Hematopoietic multipotent progenitor cell treated with erythropoietin and hydrocortisone succinate and interleukin-3 and kit ligand, for 8 days (in vitro differentiated cells): ENCODE measurements at regions not wholly inside any gene's neighbourhood (a gene's known extent, or its start where the extent isn't known, plus 50 kb on each side); places are given as distances from the start of the nearest gene placed in this dataset.
A peak's percentile ranks its signal among the peaks of the same experiment; 100 is the strongest.
"Not testable (repeated sequence)": the region's sequence is repeated elsewhere in the genome, so short reads cannot be mapped to it uniquely, and the experiment has no call there.

Source experiments
- DNase-seq: peaks from one replicate; pipeline ENCODE4 v3.0.0-alpha.2; 2015

GRCh38 chr7:125089171-125089570 lies 159.5 kb upstream of the POT1 start:
- DNase-seq = no peak

- no peak for DNase-seq
Observed at GRCh38 chr7:125088555-125088954, 158.9 kb upstream of the POT1 start.

DNA sequence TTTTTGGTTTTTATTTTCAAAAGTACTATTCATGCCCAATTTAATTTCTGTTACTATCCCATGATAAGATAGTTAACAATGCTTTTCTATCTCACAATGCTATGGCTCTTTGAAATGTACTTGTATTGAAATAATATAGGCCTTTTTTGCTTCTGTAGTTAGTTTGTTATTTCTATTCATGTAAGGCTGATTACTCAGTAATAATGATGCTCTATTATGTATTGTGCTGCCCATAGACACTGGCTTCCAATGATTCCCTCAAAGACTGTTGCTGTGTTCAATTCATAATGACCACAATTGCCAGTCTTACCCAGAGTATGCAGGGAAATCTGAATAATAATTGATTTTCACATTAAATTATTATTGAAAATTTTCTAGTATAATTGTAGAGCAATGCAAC lies 155.5 kb upstream of the POT1 start:
- DNase-seq = no peak

DNA sequence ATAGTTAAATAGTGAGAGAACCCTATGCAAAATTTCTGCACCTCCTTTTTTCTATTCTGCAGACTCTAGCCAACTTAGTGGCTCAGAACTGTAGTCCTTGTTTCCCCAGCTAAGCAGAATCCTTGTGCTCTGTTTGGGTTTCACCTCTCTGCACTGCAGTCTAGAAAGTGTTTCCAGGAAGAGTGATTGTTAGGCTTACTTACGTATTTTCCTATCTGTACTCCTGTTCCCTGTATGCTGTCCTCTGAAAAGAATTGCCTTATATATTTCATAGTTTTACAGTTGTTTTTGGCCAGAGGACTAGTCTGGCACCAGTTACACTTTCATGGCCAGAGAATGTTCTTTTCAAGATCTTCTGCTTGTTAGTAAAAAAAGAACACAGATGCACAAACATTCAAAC lies 154.6 kb upstream of the POT1 start:
- DNase-seq = no peak

DNA sequence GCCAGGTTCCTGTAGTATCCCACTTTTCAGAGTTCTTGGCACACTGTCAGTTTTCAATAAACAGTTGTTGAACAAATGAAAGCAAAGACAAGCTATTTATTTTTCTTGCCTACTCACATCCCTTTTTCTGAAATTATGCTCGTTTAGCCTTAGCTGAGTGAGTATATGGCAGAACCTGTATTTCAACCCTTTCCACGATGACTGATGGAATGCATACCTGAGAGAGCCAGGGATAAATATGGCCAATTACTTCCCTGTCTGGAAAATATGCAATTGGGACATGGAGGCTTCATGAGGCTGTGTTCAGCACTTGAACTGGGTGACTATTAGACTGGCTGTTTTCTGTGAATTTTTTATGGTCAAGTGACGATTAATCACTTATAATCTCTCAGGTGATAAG lies 144.5 kb upstream of the POT1 start:
- DNase-seq = no peak

- DNase-seq = no peak
Observed at GRCh38 chr7:125065546-125065945, 135.9 kb upstream of the POT1 start.

DNA sequence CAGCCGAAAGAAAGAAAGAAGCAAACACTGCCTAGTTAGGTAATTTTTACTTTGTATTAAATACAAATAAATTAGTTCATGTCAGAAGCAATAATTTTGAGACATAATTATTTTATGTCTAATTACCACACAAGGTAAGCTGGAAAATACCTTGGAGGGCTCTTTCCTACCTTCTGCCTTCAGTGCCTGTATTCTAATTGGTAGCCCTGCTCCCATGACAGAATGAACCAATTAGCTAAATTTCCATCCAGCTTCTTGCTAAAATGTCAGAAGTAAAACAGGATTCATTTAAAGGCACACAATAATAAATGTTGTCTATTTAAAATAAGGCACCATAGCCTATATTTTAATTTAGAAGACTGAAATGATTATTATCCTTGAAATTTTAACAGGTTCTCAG lies 135.4 kb upstream of the POT1 start:
- DNase-seq = no peak

DNA sequence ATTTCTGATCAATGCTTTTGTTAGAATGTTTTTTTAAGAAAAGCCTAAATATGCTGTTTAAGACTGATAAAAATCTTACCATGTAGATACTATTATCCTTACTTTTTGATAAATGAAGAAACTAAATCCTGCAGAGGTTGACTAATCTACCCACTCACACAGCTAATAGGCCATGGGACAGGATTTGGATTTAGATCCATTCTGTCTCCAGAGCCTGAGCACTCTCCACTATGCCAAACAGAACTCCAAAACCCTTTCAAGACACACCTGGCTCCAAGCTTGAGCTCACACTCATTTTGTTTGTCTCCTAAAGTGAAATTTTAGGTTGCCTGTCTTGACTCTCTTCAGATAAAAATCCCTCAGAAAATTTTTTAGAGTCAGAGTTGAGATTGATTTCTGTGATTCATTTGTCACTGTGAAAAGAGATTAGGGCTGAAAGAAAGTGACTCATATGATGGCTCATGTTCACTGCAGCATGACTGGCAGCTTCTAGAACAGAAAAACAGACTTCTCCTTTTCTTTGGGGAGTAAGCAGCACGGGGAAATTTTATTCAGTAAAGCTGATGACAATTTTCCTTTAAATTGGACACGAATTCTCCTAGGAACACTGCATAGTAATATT lies 132.3 kb upstream of the POT1 start:
- peak; percentile 11 for DNase-seq

DNA sequence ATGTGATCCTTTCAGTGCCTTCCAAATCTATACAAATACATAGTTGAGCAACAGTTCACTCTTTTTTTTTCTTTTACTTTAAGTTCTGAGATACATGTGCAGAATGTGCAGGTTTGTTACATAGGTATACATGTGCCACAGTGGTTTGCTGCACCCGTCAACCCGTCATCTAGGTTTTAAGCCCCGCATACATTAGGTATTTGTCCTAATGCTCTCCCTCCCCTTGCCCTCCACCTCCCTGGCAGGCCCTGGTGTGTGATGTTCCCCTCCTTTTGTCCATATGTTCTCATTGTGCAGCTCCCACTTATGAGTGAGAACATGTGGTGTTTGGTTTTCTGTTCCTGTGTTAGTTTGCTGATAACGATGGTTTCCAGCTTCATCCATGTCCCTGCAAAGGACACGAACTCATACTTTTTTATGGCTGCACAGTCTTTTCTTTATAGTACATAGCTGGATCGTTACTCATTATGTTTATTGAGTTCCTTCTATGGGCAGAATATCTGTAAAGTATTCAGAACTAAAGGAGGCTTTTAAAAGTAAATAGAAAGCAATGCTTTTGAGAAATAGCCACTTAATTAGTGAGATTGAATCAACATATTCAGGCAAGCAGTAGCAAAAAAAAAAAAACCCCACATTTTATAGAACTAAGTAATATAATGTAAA lies 131.6 kb upstream of the POT1 start:
- not testable (repeated sequence) for DNase-seq

DNA sequence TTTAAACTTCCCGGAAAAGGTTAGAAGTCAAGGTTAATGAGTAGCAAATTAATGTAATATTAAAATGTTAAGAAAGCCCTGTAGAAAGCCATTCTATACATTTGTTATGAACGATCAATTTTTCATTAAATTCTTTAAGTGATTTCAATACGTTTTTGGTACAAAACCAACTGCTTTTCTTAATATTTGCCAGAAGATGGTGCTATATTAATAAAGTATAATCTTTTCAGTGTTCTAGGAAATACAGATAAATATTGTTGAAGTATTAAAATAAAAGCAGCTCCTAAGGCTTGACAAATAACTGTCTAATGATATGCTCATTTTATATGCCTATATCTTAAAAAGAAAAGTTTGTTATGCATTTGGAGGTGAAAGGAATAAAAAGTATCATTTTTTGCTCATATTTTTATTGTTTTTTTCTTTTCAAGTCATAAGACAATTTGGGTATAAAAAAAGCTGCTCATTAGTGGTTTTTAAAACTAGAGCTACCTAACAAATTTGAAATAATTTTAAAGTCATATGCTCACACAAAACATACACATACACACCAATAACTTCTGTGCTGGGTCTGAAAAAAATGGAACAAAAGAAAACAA lies 130.3 kb upstream of the POT1 start:
- DNase-seq = peak; percentile 5

- no peak for DNase-seq
Observed at GRCh38 chr7:125057963-125058362, 128.3 kb upstream of the POT1 start.

DNA sequence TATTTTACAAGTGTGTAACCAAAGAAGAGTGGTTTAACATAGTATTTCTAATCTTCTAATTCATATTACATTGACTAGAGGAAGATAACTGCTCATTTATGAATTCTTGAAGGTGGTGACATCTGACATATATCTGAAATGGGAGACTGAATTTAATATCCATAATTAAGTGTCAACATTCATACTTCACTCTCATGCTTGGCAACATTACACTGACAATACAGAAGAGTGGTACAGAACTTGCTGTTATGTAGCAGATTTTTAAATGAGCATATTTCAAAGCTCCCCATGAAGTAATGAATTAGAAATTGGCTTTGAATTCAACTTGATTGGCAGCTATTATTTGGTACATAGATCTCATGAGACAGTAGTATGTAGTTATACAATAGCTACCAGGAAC lies 125.8 kb upstream of the POT1 start:
- no peak for DNase-seq

DNA sequence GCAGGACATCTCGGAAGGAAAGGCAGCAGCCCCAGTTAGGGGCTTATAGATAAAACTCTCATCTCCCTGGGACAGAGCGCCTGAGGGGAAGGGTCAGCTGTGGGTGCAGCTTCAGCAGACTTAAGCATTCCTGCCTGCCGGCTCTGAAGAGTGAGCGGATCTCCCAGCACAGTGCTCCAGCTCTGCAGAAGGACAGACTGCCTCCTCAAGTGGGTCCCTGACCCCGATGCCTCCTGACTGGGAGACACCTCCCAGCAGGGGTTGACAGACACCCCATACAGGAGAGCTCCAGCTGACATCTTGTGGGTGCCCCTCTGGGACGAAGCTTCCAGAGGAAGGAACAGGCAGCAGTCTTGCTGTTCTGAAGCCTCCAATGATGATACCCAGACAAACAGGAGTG lies 117.1 kb upstream of the POT1 start:
- no peak for DNase-seq

- no peak for DNase-seq
Observed at GRCh38 chr7:125033506-125033905, 103.9 kb upstream of the POT1 start.

GRCh38 chr7:125032943-125033342 lies 103.3 kb upstream of the POT1 start:
- DNase-seq = no peak

DNA sequence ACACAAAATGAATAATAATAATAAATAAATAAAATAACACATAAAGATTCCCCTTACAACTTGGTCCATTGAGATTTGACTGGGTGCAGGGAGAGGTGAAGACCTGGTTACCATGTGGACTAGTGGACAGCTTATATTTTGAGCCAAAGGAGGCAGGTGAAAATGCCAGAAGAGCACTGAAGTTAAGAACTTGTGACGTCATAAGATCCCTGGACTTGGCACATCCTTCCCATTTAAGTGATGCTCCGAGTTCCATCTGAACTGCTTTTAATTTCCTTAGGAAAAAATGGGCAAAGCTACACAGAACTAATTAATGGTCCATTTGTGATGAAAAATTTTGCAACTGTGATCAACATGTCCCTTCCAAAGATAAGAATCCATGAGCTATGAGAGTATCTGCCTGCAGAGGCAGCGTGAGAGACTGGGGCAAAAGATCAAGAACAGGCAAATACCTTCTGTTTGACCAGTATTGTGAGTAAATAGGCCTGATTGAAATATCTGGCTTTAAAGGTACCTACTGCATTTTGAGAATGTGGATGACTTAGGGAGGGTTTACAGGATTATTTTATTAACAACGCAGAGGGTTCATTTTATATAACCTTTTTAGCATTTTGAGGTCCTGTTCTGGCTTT lies 101.2 kb upstream of the POT1 start:
- no peak for DNase-seq

DNA sequence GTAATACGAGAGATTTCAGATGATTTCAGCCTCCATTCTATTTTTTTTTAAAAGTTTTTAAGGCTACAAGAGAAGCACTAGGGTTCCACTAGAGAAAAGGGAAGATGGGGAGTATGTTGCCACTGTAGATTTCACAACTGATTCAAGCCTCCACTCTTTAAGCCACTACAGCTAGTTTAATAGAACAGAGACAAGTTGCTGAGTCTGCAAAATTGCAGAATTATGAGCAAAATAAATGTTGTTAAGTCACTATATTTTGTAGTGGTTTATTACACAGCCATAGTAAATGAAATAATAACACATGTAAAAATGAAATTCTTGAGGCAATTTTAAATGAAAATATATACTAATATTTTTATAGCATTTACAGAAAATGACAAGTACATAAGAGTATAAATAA lies 96.0 kb upstream of the POT1 start:
- no peak for DNase-seq

GRCh38 chr7:125020801-125021200 lies 91.2 kb upstream of the POT1 start:
- DNase-seq = no peak

DNA sequence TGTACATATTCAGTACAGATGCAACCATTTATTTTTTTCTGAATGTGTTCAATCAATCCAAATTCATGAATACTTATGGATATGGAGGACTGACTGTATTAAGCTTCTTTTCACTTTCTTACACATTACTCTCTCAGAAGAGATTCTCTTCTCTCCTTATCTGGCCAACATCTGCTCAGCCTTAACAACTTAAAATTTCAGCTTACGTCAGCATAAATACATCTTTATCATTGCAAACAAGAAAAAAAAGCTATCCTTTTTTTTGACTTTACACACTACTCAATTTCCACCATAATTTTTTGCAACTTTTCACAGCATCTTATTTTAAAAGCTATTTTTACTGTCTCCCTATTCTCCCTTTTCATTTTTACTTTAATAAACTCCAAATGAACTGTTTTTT lies 80.9 kb upstream of the POT1 start:
- DNase-seq = no peak

DNA sequence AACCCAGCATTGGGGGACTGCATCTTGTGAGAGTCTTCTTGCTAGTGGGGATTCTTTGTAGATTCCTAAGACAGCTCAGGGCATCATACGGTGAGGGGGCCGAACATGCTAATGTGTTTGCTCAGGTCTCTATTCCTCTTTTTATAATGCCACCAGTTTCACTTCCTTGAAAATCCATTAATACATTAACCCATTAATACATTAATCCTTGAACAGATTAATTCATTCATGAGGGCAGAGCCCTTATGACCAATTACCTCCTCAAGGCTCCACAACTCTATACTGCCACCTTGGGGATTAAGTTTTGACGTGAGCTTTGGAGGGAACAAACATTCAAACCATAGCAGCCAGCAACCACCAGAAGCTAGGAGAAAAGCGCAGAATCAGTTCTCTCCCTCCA lies 67.2 kb upstream of the POT1 start:
- peak; percentile 4 for DNase-seq

GRCh38 chr7:124992851-124993562 lies 63.4 kb upstream of the POT1 start:
- no peak for DNase-seq

GRCh38 chr7:124989911-124990310 lies 60.3 kb upstream of the POT1 start:
- DNase-seq = no peak
